Thoracic aorta (tissue), 2 donors: ENCODE measurements at regions not wholly inside any gene's neighbourhood (a gene's known extent, or its start where the extent isn't known, plus 50 kb on each side); places are given as distances from the start of the nearest gene placed in this dataset.

Experiments used
- ATAC-seq: fragments of 150-250 bp; one replicate; pipeline ENCODE4 v1.8.0; 2017; ENCODE audit warnings: low read depth; ENCODE audit not compliant: insufficient number of reproducible peaks, low FRiP score
- DNase-seq: peaks from one replicate; pipeline ENCODE4 v3.0.0-alpha.2; 2020; ENCODE audit warnings: low spot score
- H3K27ac ChIP-seq, 2 donors: fragments of 200-600 bp; sonication (generic); 1 replicate in 1 of 2; 2 replicates in 1 of 2; pipeline ENCODE4 v1.5.1; 2016; ENCODE audit warnings: mild to moderate bottlenecking in 2 of 2, moderate library complexity in 2 of 2
- H3K27me3 ChIP-seq: fragments of 200-600 bp; sonication (generic); replicated peaks from 2 replicates; pipeline ENCODE4 v1.6.0; 2016; ENCODE audit warnings: mild to moderate bottlenecking; ENCODE audit not compliant: insufficient read depth
- H3K36me3 ChIP-seq: fragments of 200-600 bp; sonication (generic); one replicate; pipeline ENCODE4 v1.5.1; 2016
- H3K4me1 ChIP-seq, 2 donors: fragments of 200-600 bp; sonication (generic); 1 replicate in 1 of 2; 2 replicates in 1 of 2; pipeline versions ENCODE4 v1.5.1 to v1.6.0; 2016; ENCODE audit warnings: low read depth in 2 of 2, mild to moderate bottlenecking in 1 of 2; ENCODE audit not compliant: control insufficient read depth in 1 of 2
- H3K4me3 ChIP-seq: fragments of 200-600 bp; sonication (generic); 2 replicates; pipeline ENCODE4 v1.5.1; 2016; ENCODE audit warnings: mild to moderate bottlenecking
- H3K9me3 ChIP-seq: fragments of 200-600 bp; sonication (generic); 2 replicates; pipeline ENCODE4 v1.5.1; 2016
- CTCF ChIP-seq: fragments of 200-600 bp; sonication (generic); IDR thresholded peaks from one replicate; pipeline ENCODE4 v1.5.1; 2019; ENCODE audit warnings: antibody characterized with exemption

GRCh38 chr6:14313248-14313647, 195.7 kb downstream of the CD83 start:
- H3K4me3 ChIP-seq: no peak overlapping the region
- H3K9me3 ChIP-seq: no peaks in the 10 kb centered on the region
- peaks cover 0 to 9% of the 10 kb centered on the region in 2 donors for H3K4me1 ChIP-seq
- ATAC-seq (no peak), DNase-seq (no peak)
- H3K27me3 ChIP-seq: no peaks in the 10 kb centered on the region
- no peaks in the 10 kb centered on the region for H3K36me3 ChIP-seq
- no peak for TF ChIP-seq CTCF
- no peak overlapping the region for H3K27ac ChIP-seq

DNA sequence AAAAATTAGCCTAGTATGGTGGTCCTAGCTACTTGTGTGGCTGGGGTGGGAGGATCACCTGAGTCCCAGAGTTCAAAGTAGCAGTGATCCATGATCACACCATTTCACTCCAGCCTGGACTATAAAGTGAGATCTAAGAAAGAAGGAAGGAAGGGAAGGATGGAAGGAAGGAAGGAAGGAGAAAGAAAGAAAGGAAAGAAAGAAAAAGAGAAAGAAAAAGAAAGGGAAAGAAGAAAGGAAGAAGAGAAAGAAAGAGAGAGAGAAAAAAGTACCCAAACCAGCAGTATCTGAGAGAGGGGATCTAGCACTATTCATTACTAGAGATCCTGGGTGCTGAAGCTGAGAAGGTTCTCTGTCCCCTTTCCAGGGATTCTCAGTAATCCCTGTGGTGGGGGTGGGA, 197.8 kb downstream of the CD83 start:
- peaks cover 0 to 9% of the 10 kb centered on the region in 2 donors for H3K4me1 ChIP-seq
- no peaks in the 10 kb centered on the region for H3K9me3 ChIP-seq
- ATAC-seq (no peak), DNase-seq (no peak)
- H3K27ac ChIP-seq: no peak overlapping the region
- H3K27me3 ChIP-seq: no peaks in the 10 kb centered on the region
- no peak for TF ChIP-seq CTCF
- no peaks in the 10 kb centered on the region for H3K36me3 ChIP-seq
- H3K4me3 ChIP-seq: no peak overlapping the region

DNA sequence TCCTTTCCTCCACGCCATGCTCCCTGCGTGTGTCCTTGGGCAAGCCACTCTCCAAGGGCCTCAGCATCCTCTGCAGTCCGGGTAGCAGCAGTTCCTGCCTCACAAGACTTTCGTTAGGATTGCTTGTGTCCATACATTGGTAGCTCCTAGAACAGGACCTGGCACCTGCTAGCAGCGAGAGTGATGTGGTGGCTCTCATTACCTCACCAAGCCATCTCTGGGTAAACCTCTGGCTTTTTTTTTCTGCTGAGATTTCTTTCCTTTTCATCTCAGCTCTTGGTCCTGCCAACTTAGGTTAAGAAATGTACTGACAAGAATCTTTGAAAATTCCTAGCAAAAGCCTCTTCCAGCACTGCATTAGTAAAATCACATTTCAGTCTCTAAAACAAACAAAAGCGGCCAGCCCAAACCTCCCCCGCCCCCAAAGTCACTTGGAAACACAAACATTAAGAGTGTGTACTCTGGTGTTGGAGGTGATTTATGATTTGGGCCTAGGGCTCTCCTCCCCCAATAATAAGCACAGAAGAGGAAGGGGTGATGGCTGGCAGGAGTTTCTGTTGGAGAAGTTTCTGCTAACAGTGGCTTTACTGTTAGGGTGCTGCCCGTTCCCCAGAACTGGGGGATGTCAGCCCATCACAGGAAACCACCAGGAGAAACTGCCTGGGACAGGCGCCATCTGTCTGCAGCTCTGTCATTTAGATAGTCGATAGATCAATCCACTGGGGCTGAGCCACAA, 199.2 kb downstream of the CD83 start:
- no peaks in the 10 kb centered on the region for H3K36me3 ChIP-seq
- H3K9me3 ChIP-seq: no peaks in the 10 kb centered on the region
- H3K27me3 ChIP-seq: no peaks in the 10 kb centered on the region
- no peak overlapping the region for H3K4me3 ChIP-seq
- ATAC-seq: no peak
- no peak for TF ChIP-seq CTCF
- H3K27ac ChIP-seq: no peak overlapping the region
- DNase-seq: no peak
- peaks cover 0 to 9% of the 10 kb centered on the region in 2 donors for H3K4me1 ChIP-seq

GRCh38 chr6:14317387-14317970, 199.9 kb downstream of the CD83 start:
- no peak overlapping the region for H3K4me3 ChIP-seq
- no peak overlapping the region for H3K27ac ChIP-seq
- peaks cover 0 to 9% of the 10 kb centered on the region in 2 donors for H3K4me1 ChIP-seq
- ATAC-seq (no peak), DNase-seq (no peak)
- no peak for TF ChIP-seq CTCF
- H3K9me3 ChIP-seq: no peaks in the 10 kb centered on the region
- no peaks in the 10 kb centered on the region for H3K27me3 ChIP-seq
- H3K36me3 ChIP-seq: no peaks in the 10 kb centered on the region

- DNase-seq (no peak), ATAC-seq (no peak)
- Histone ChIP-seq H3K4me1 (peaks cover 0 to 9% of the 10 kb centered on the region in 2 donors), H3K4me3 (no peak overlapping the region), H3K27ac (no peak overlapping the region), H3K27me3 (no peaks in the 10 kb centered on the region), H3K36me3 (no peaks in the 10 kb centered on the region), H3K9me3 (no peaks in the 10 kb centered on the region)
- no peak for TF ChIP-seq CTCF
These were observed 202.8 kb downstream of the CD83 start for GRCh38 chr6:14320332-14320731.
